Stimulated activated CD8-positive, alpha-beta memory T cell treated with anti-CD3 and anti-CD28 coated beads, Interleukin-12 subunit alpha, Interleukin-12 subunit beta, amount 100 ng/mL, for 4 hours (primary cell): ENCODE measurements at regions not wholly inside any gene's neighbourhood (a gene's known extent, or its start where the extent isn't known, plus 50 kb on each side); places are given as distances from the start of the nearest gene placed in this dataset.

Experiments
- DNase-seq: peaks from one replicate; pipeline ENCODE4 v3.0.0-alpha.2; 2020; ENCODE audit warnings: low read depth

GRCh38 chr12:125271892-125272291 lies 206.7 kb downstream of the AACS start:
- DNase-seq: no peak

GRCh38 chr12:125272383-125272933 lies 207.2 kb downstream of the AACS start:
- no peak for DNase-seq

DNA sequence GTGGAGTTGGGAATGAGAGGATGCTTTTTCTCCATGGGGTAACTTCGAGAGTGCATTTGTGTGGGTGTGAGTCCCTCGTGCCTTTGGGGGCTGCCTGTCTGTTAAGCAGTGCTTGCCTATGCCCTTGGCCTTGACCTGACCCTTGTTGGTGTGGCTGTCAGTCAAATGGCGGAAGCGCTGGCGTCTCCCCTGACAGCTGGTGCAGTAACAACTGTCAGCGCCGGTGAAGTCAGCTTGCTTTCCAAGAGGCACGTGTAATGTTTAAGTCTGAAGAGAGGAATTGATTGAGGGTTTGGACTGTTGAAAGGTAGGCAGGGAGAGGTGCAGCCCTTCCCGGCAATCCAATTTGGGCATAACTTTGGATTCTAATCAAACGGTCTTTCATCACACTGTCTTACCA lies 211.3 kb downstream of the AACS start:
- no peak for DNase-seq

DNA sequence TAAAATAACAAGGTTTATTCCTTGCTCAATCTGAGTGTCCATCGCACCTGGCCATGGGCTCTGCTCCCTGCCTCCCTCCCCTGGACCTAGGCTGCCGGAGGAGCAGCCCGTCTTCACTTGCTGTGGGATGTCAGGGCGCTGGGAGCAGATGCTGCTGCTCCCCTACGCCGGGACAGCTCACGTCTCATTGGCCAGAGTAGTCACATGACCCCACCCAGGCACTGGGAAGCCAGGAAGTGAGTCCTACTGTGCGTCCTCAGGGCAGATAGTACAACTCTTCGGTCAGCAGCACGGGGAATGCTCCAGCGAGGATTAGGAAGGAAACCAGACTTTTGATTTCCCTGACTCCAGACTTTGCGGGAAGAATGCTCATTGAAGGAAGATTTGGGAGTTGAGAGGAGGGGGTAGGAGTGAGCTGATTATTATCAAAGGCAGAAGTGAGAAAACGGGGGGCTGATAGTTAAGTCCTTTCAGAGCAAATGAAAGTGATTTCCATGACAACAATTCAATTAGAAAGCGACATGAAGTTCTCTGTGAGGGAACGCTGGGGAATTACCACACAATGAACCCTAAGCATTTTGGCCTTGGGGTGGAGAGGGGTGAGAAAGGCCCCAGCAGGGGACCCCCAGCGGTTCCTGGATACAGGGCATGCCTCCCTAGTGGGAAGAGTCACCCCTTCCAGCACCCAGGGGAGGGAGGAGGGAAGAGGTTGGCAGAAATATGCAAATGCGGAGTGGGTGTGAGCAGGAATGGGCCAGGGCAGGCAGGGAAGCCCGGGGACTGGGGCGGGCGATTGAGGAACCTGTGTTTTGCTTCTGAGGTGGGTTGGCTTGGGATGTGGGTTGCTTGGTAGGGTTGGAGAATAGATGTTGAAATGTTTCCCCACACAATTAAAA lies 215.5 kb downstream of the AACS start:
- DNase-seq: no peak

GRCh38 chr12:125282921-125283320 lies 217.7 kb downstream of the AACS start:
- no peak for DNase-seq

- DNase-seq: no peak
Observed at GRCh38 chr12:125283521-125283920, 218.3 kb downstream of the AACS start.

GRCh38 chr12:125284087-125284486 lies 218.9 kb downstream of the AACS start:
- no peak for DNase-seq

DNA sequence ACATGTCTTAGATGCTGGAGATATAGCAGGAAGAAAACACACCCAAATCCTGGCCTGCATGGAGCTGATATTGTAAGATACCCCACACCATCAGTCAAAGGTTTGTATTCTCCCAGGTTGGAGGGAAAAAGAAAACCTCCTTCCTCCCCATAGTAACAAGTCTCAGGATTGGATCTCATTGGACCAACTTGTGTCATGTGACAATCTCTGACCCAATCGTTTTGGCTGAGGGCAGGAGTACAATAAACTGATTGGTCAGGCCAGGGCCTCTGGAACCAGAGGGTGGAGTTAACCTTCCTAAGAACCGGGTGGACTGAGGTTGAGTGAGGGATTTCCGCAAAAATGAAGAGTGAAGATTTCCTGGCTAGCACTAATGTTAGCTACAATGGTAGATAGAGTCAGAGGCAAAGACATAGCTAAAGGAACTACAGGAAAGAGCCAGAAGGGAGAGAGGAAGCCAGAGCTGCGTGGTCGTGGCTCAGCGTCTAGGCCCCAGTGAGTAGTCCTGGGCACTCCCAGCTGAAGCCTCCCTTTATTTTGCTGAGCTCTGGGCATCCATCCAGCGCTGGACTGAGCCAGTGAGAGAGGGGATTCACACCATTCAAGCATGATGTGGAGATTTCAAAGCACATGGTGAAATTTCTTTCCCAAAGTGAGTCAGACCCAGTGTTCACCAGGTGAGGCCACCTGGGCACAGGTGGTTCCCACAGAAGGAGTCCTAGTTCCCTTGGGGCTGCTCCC lies 219.9 kb downstream of the AACS start:
- DNase-seq: no peak

GRCh38 chr12:125286005-125286727 lies 220.9 kb downstream of the AACS start:
- DNase-seq: no peak

GRCh38 chr12:125287155-125287847 lies 222.1 kb downstream of the AACS start:
- no peak for DNase-seq

DNA sequence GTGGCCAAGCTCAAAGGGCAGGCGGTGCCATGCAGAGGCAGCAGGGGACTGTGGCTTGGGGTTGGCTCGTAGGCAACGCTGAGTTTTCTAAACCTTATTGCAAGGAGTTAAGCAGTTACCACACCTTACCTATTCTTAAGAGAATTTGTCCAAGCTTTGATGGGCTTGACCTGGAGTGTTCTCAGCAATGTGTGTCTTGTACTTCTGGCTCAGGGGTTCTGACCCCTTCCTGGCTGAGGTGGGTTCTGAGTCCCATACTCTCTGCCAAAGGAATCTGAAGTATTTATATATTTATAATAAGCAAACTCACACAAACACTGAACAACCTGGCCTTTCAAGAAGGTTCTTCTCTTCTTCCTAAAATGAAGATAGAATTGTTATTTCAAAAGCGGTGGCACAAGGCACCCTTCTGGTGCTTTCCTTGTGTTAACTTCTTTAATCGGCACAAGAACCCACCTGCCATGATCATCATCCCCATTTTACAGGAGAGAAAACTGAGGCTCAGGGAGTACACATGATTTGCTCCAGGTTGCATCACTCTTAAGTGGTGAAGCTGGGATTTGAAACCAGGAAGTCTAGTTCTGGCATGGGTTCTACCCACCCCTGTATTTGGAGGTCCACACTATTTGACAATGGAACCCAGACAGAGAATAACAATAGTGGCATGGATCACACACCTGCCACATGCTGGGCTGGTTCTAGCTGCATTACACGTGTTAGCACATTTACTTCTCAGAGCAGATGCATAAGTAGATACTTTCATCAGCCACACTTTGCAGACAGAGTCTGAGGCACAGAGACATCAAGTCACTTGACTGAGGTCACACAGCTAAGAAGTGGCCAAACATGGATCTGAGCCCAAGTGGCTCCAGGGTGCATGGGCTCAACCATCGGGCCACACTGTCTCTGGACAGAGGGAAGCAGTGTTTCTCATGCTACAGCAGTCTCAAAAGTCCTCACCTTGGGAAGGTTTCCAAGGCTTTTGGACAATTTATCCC lies 224.0 kb downstream of the AACS start:
- DNase-seq: no peak

DNA sequence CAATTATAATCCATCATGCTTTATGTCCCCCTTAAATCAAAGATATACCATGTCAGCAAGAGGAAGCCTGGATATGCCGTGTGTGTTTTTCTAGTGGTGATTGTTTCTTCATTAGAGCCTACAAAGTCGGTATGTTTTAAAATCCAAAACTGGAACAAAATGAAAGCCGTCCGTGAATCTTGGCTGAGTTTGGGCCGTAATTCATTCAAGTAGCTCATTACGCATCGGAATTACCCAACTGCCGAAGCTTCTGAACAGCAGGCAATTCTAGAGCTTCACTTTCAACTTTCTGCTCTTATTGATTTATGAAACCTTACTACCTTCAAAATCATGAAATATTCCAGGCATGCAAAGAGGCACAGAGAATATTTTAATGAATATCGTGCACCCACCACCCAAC lies 224.7 kb downstream of the AACS start:
- no peak for DNase-seq

DNA sequence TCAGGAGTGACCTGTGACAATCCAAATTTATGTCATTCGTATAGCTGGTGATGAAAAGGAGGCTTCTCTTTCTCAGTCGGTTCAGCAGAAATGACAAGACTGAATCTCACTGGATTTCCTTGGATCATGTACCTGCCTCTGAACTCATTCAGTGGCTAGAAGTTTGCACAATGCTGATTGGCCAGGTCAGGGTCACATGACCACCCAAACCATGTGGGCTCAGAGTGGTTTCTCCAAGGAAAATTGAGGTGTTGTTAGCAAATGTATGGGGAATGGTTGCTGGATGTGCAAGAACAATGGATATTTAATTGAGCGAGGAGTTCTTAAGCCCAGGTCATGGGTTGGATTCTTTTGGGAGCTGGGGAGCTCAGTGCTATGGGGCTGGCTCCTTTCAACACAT lies 227.5 kb downstream of the AACS start:
- DNase-seq: no peak

GRCh38 chr12:125295550-125295949 lies 230.3 kb downstream of the AACS start:
- no peak for DNase-seq

GRCh38 chr12:125296701-125297100 lies 231.5 kb downstream of the AACS start:
- no peak for DNase-seq

GRCh38 chr12:125299840-125300239 lies 234.6 kb downstream of the AACS start:
- DNase-seq: no peak

DNA sequence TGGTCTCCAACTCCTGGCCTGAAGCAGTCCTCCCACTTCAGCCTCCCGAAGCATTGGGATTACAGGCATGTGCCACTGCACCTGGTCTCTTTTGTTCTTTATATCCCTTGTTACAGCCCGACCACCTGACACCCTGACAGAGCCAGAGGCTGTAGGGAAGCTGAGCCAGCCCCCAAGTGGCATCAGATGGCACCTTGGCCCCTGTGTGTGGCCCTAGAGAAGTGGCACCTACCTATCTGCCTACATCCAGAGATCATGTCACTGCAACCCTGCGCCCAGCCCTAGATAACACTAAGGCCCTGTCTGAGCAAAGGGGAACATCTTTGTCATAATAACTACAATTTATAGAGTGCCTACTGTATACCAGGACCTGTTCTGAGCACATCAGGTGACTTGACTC lies 235.0 kb downstream of the AACS start:
- no peak for DNase-seq

DNA sequence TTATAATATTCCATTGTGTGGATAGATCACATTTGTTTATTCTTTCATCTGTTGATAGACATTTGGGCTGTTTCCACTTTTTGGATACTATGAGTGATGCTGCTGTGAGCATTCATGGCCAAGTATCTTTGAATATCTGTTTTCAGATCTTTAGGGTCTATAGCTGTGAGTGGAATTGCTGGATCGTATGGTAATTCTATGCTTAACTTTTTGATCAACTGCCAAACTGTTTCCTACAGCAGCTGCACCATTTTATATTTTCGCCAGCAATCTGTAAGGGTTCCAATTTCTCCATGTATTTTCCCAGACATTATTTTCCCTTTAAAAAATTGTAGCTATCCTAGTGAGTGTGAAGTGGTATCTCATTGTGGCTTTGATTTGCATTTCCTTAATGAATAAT lies 238.1 kb downstream of the AACS start:
- no peak for DNase-seq

DNA sequence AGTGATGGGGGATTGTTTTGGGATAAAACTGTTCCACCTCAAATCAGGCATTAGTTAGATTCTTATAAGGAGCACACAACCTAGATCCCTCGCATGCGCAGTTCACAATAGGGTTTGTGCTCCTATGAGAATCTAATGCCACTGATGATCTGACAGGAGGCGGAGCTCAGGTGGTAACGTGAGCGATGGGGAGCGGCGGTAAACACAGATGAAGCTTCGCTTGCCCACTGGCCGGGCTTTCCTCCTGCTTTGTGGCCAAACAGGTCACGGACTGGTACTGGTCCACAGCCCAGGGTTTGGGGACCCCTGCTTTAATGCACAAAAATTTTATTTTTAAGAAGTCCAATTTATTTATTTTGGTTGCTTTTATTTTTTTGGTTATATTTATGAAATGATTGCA lies 238.8 kb downstream of the AACS start:
- DNase-seq: no peak

- no peak for DNase-seq
Observed at GRCh38 chr12:125305231-125305630, 240.0 kb downstream of the AACS start.

DNA sequence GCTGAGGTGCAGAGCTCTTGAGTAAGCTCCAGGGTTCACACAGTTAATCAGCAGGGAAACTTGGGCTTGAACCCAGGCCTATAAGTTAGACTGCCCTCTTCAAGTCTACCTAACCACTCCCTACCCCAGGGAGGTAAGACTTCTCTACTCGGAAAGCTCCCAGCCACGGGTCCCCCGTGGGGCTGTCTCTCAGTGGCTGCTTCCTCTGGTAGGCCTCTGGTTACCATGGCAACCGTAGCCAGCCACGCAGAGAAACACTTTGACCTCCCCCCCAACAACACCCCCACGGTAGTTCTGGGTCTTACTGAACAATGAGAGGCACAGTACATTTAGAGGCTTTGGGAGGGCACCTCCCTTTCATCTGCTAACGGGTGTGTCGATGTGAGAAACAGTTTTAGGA lies 245.2 kb downstream of the AACS start:
- DNase-seq: no peak
